ENCODE measurements at regions not wholly inside any gene's neighbourhood (a gene's known extent, or its start where the extent isn't known, plus 50 kb on each side); places are given as distances from the start of the nearest gene placed in this dataset.

DNA sequence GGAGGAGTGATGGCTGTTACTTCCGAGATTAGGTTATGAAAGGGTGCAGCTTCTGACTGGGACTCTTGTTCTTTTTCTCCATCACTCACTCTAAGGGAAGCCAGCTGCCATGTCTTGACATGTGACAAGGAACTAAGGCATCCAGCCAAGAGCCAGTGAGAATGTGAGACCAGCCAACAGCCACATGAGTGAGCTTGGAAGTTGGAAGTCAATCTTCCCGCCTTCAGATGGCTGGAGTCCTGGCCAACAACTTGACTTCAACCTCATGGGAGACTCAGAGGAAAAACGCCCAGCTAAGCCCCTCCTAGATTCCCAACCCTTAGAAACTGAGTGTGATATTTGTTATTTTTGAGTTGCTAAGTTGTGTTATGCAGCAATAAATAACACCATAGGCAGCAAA lies 201.1 kb downstream of the SNX18 start:
- TF ChIP-seq, protein P1, sequence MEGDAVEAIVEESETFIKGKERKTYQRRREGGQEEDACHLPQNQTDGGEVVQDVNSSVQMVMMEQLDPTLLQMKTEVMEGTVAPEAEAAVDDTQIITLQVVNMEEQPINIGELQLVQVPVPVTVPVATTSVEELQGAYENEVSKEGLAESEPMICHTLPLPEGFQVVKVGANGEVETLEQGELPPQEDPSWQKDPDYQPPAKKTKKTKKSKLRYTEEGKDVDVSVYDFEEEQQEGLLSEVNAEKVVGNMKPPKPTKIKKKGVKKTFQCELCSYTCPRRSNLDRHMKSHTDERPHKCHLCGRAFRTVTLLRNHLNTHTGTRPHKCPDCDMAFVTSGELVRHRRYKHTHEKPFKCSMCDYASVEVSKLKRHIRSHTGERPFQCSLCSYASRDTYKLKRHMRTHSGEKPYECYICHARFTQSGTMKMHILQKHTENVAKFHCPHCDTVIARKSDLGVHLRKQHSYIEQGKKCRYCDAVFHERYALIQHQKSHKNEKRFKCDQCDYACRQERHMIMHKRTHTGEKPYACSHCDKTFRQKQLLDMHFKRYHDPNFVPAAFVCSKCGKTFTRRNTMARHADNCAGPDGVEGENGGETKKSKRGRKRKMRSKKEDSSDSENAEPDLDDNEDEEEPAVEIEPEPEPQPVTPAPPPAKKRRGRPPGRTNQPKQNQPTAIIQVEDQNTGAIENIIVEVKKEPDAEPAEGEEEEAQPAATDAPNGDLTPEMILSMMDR (IDR thresholded peaks at IDR 0.05): no peak
- TF ChIP-seq POLR2AphosphoS5 (IDR thresholded peaks at IDR 0.05; ENCODE audit: low read depth, low read length) (no peak), GATA2 (CRISPR knock-in tag; IDR thresholded peaks at IDR 0.05) (no peak), SIN3A (IDR thresholded peaks at IDR 0.05; ENCODE audit: borderline replicate concordance, low read depth, low read length) (no peak)

All from SK-N-SH (cell line).